NCI-H82 treated with DMSO at 0.1 percent for 48 hours (cell line): ENCODE measurements at regions not wholly inside any gene's neighbourhood (a gene's known extent, or its start where the extent isn't known, plus 50 kb on each side); places are given as distances from the start of the nearest gene placed in this dataset.
A peak's percentile ranks its signal among the peaks of the same experiment; 100 is the strongest.
"Not testable (repeated sequence)": the region's sequence is repeated elsewhere in the genome, so short reads cannot be mapped to it uniquely, and the experiment has no call there.

ENCODE experiments used
- DNase-seq: peaks from one replicate; lab custom pipeline; 2025; ENCODE audit not compliant: unreplicated experiment; lab: John Stamatoyannopoulos, UW

DNA sequence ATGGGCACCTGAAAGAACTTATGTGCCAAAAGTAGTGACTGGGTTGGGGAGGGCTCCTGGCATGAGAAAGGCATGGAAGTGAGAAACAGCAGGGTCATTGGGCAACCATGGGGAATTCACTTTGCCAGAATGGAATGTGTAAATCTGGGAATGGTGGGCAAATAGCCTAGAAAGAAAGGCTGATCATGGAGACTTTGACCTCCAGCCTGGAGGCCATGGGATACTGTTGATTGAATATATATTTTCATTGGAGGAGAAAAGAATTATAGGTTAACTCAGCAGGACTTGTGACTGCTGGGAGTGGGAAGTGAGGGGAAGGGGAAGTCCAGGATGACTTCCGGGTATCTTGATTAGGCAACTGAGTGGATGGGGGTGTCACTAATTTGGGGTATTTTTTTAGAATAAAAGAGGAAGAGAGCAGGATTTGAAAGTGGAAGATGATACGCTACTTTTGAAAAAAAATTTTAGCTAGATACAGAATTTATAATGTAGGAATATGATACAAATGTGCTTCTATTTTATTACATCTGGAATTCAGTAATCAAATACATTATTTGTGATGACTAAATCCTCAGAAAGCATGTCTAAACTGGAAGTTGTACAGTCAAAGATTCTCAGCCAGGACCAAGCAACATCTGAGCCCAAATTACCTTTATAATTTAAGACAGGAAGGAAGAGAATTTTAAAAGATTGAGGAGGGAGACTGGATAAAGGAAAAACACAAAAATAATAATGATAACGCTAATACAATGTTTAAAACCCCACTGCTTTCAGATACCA lies 116.2 kb downstream of the GATA6 start:
- DNase-seq: no peak

GRCh38 chr18:22284581-22285360 lies 115.4 kb downstream of the GATA6 start:
- no peak for DNase-seq

GRCh38 chr18:22283855-22284254 lies 114.5 kb downstream of the GATA6 start:
- DNase-seq: not testable (repeated sequence)

- no peak for DNase-seq
These were observed 114.0 kb downstream of the GATA6 start for GRCh38 chr18:22283397-22283796.

DNA sequence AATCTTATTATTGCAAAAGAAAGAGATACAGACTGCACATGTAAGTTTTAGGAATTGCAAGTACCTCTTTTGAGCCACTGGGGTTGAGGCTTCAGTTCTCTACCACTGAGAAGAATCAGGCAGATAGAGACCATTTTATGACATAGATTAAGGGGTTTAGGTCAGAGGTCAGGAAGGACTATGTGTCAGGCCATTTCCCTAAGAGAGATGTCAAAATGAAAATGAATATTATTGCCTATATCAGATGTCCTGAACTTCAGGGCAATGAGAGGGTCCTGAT lies 113.7 kb downstream of the GATA6 start:
- no peak for DNase-seq

DNA sequence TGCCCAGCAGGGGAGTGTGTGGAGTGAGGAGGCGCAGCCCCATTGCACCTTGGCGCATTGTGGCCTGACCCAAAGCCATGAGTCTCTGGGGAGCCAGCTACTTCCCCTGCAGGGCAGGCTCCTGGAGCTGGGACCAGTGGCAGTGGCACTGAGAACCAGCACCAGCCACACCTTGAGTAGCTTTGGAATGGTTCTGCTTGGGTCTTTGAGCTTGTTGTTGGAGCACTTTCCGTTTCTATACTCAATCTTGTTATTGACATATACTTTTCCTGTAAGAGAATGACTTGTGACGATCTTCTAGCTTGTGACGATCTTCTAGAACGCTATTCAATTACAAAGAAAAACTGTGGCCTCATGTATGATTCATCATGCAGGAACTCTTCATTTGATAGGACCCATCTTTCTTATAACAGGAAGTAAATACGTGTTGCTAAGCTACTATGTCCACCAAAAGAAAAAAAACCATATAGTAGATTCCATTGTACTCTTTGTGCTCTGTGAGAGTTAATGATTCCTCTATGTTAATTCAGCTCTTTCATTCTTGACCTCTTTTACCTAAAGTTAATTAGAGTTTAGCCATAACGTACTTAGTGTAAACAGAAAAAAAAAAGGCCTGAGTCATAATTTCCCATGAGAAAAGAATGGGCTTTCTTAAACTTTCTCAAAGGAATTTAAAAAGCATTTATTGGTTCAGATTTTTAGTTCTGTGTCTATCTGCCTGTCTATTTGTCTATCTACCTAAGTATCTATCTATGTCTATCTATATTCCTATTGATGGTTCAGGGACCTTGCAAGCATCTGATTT lies 113.1 kb downstream of the GATA6 start:
- no peak for DNase-seq

GRCh38 chr18:22280453-22280750 lies 111.0 kb downstream of the GATA6 start:
- no peak for DNase-seq

- DNase-seq: no peak
These were observed 110.5 kb downstream of the GATA6 start for GRCh38 chr18:22279741-22280452.

- DNase-seq: no peak
These were observed 109.4 kb downstream of the GATA6 start for GRCh38 chr18:22278798-22279197.

- DNase-seq: no peak
These were observed 108.4 kb downstream of the GATA6 start for GRCh38 chr18:22277758-22278157.

DNA sequence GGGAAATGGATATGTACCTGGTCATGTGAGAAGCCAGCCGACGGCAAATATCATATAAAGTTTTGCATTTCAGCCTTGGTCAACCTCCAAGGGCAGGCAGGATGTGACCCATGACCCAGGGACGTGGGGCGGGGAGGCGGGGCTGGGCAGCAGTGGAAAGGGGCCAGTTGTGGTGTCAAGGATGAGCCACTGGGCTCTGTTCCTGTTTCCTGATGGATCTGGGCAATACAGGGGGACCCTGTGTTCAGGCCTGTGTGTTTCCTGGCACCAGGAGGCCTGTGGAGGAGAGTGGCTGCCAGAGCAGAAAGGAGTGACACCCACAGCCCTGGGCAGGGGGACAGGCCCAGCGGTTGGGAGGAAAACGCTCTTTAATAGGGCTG lies 106.9 kb downstream of the GATA6 start:
- DNase-seq: no peak

- no peak for DNase-seq
These were observed 106.4 kb downstream of the GATA6 start for GRCh38 chr18:22275706-22276333.

- no peak for DNase-seq
These were observed 104.0 kb downstream of the GATA6 start for GRCh38 chr18:22273101-22274039.

DNA sequence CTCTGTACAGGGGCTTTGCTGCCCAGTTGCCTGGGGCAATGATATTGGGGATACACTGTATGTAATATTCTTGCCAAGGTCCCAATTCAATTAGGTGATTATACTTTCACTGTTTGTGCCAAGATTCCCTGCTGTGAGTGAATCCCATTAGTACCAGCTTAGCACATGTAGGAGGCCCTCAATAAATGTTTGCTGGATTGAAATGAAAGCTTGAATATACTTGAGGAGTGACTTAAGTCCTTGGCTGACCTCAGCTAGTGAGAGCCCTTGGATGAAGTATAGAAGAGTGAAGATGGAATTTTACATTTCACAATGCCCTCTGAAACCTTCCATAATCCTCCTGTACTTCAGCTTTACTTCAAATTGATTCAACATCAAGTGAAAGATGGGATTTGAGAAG lies 102.9 kb downstream of the GATA6 start:
- DNase-seq: peak; percentile 67

DNA sequence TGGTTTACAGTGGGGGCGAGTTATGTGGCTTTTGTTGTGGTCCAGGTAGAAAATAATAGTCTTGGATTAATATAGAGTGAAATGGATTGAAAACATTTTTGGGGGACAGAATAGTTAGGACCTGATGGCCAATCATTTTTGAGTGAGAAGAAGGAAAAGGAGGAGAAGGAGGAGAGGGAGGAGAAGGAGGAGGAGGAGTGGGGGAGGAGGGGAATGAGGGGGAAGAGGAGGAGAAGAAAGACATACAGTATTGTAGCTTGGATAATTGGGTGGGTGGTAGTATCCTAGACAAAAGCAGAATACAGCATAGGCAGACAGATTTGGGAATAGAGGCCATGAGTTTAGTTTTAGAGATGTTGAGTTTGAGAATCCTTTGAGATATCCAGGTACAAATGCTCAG lies 101.6 kb downstream of the GATA6 start:
- DNase-seq: no peak

- DNase-seq: no peak
These were observed 99.3 kb downstream of the GATA6 start for GRCh38 chr18:22268641-22269128.

DNA sequence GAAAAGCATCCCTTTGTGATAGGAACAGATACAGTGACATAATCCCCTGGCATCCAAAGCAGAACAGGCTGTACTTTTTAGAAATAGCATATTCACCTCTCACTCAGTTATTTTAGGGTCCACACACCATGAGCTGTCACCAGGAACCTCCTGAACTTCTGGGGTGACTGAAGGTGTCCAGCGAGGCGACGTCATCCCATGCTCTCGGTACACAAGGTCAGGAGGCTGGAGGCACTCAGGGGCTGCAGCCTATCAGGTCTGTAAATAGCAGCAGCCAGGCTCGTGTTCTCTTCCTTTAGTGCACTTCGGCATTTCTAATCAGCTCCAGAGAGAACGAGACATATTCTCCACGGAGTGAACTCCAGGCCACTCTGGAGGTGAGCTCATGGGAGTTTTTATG lies 98.3 kb downstream of the GATA6 start:
- DNase-seq: no peak

DNA sequence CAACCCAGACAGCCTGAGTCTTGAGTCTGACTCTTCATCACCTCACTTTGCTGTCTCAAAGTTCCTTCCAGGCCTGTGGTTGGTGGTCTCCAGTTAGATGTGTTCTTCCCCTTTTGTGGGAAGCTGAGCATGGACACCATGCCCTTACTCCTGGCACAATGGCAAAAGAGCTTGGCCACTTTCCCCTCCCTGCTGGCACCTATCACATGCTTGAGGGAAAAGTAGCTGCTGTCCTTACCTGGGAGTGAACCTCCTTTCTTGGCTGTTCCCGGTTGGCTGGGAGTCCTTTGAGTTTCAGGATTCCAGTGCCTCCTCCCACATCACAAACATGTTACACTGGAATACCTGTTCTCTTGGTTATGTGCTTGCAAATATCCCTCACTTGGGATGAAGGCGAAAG lies 97.8 kb downstream of the GATA6 start:
- DNase-seq: no peak

DNA sequence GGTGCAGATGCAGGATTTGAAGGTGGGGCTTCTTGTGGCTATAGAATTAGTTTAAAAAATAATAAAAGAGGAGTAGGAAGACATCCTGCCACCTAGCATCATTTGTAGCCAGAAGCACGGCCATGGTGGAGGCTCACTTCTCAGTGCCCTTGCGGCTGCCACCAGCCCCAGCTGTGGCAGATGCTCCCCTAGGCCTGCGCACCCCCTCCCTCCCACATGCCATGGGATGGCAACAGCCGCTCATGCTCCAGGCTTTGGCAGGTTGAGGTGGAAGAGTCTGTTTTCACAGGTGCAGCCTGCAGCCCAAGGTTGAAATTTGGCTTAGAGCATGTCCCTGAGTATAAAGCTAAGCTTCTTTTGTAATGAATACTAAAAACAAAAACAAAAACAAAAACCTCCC lies 96.4 kb downstream of the GATA6 start:
- no peak for DNase-seq
